BE2C (cell line): ENCODE measurements at regions not wholly inside any gene's neighbourhood (a gene's known extent, or its start where the extent isn't known, plus 50 kb on each side); places are given as distances from the start of the nearest gene placed in this dataset.

Source experiments
- DNase-seq: peaks from one replicate; pipeline ENCODE4 v3.0.0-alpha.2; 2020
- H3K27me3 ChIP-seq: fragments of 250-450 bp; sonication (Bioruptor Pico); 2 replicates; pipeline ENCODE4 v1.5.1; 2020; ENCODE audit warnings: mild to moderate bottlenecking
- H3K36me3 ChIP-seq: fragments of 250-450 bp; sonication (Bioruptor Pico); 2 replicates; pipeline ENCODE4 v1.5.1; 2020; ENCODE audit warnings: mild to moderate bottlenecking
- H3K4me1 ChIP-seq: fragments of 250-450 bp; sonication (Bioruptor Pico); 2 replicates; pipeline ENCODE4 v1.5.1; 2020
- H3K4me3 ChIP-seq: 2 replicates; pipeline ENCODE4 v1.5.1; 2011; ENCODE audit warnings: low read depth, low read length
- H3K9me3 ChIP-seq: fragments of 250-450 bp; sonication (Bioruptor Pico); 2 replicates; pipeline ENCODE4 v1.5.1; 2020
- CTCF ChIP-seq: IDR thresholded peaks from 2 replicates; pipeline ENCODE4 v1.5.1; 2012; ENCODE audit warnings: mild to moderate bottlenecking, low read depth, low read length

GRCh38 chr2:226664661-226665060, 135.0 kb downstream of the IRS1 start:
- Histone ChIP-seq H3K9me3 (no peaks in the 10 kb centered on the region), H3K36me3 (no peaks in the 10 kb centered on the region), H3K4me1 (no peaks in the 10 kb centered on the region), H3K4me3 (no peak overlapping the region), H3K27me3 (no peaks in the 10 kb centered on the region; the same call in none of the 2 replicates)
- TF ChIP-seq CTCF, result no peak
- DNase-seq, result no peak

GRCh38 chr2:226664140-226664539, 135.5 kb downstream of the IRS1 start:
- no peak overlapping the region for H3K4me3 ChIP-seq
- DNase-seq, result no peak
- H3K9me3 ChIP-seq, result no peaks in the 10 kb centered on the region
- no peaks in the 10 kb centered on the region for H3K36me3 ChIP-seq
- TF ChIP-seq CTCF, result no peak
- no peaks in the 10 kb centered on the region for H3K4me1 ChIP-seq
- no peaks in the 10 kb centered on the region; the same call in none of the 2 replicates for H3K27me3 ChIP-seq

GRCh38 chr2:226661789-226662545, 137.7 kb downstream of the IRS1 start:
- H3K27me3 ChIP-seq, result no peaks in the 10 kb centered on the region
- no peak for TF ChIP-seq CTCF
- DNase-seq, result no peak
- H3K36me3 ChIP-seq, result no peaks in the 10 kb centered on the region
- H3K9me3 ChIP-seq, result no peaks in the 10 kb centered on the region
- no peak overlapping the region for H3K4me3 ChIP-seq
- no peaks in the 10 kb centered on the region for H3K4me1 ChIP-seq

GRCh38 chr2:226660526-226660925, 139.1 kb downstream of the IRS1 start:
- no peaks in the 10 kb centered on the region for H3K27me3 ChIP-seq
- no peaks in the 10 kb centered on the region for H3K9me3 ChIP-seq
- no peaks in the 10 kb centered on the region for H3K4me1 ChIP-seq
- DNase-seq, result no peak
- H3K36me3 ChIP-seq, result no peaks in the 10 kb centered on the region
- no peak overlapping the region for H3K4me3 ChIP-seq
- TF ChIP-seq CTCF, result no peak

- Histone ChIP-seq H3K4me1 (no peaks in the 10 kb centered on the region), H3K9me3 (no peaks in the 10 kb centered on the region), H3K4me3 (no peak overlapping the region), H3K27me3 (no peaks in the 10 kb centered on the region), H3K36me3 (no peaks in the 10 kb centered on the region)
- no peak for DNase-seq
- TF ChIP-seq CTCF, result no peak
Observed at GRCh38 chr2:226660124-226660523, 139.5 kb downstream of the IRS1 start.

GRCh38 chr2:226659410-226659809, 140.2 kb downstream of the IRS1 start:
- Histone ChIP-seq H3K9me3 (no peaks in the 10 kb centered on the region), H3K27me3 (no peaks in the 10 kb centered on the region), H3K4me3 (no peak overlapping the region), H3K36me3 (no peaks in the 10 kb centered on the region), H3K4me1 (no peaks in the 10 kb centered on the region)
- TF ChIP-seq CTCF, result no peak
- DNase-seq, result no peak
